ENCODE measurements at regions not wholly inside any gene's neighbourhood (a gene's known extent, or its start where the extent isn't known, plus 50 kb on each side); places are given as distances from the start of the nearest gene placed in this dataset.

- no peak for DNase-seq
- Histone ChIP-seq H3K36me3 (no peaks in the 10 kb centered on the region), H3K9me3 (no peaks in the 10 kb centered on the region), H3K4me1 (no peaks in the 10 kb centered on the region), H3K27me3 (no peaks in the 10 kb centered on the region), H3K4me3 (no peak overlapping the region), H3K27ac (no peak overlapping the region)
- no peak for TF ChIP-seq POLR2A (IDR thresholded peaks at IDR 0.05)
- no peak for TF ChIP-seq CTCF (IDR thresholded peaks at IDR 0.05)
Measured at GRCh38 chr17:34769049-34769448, 189.7 kb downstream of the TMEM132E start.

- Histone ChIP-seq H3K4me3 (no peak overlapping the region), H3K27ac (no peak overlapping the region), H3K27me3 (no peaks in the 10 kb centered on the region), H3K36me3 (no peaks in the 10 kb centered on the region), H3K4me1 (no peaks in the 10 kb centered on the region), H3K9me3 (no peaks in the 10 kb centered on the region)
- no peak for DNase-seq
- no peak for TF ChIP-seq POLR2A (IDR thresholded peaks at IDR 0.05)
- TF ChIP-seq CTCF (IDR thresholded peaks at IDR 0.05): no peak
Measured at GRCh38 chr17:34765291-34765690, 185.9 kb downstream of the TMEM132E start.

- DNase-seq: no peak
- H3K27ac ChIP-seq: no peak overlapping the region
- H3K27me3 ChIP-seq: no peaks in the 10 kb centered on the region
- H3K36me3 ChIP-seq: no peaks in the 10 kb centered on the region
- TF ChIP-seq POLR2A (IDR thresholded peaks at IDR 0.05) (no peak), CTCF (IDR thresholded peaks at IDR 0.05) (no peak)
- no peaks in the 10 kb centered on the region for H3K4me1 ChIP-seq
- no peak overlapping the region for H3K4me3 ChIP-seq
- H3K9me3 ChIP-seq: no peaks in the 10 kb centered on the region
Measured at GRCh38 chr17:34764716-34765115, 185.3 kb downstream of the TMEM132E start.

- no peak overlapping the region for H3K4me3 ChIP-seq
- no peaks in the 10 kb centered on the region for H3K4me1 ChIP-seq
- no peaks in the 10 kb centered on the region for H3K9me3 ChIP-seq
- no peak for TF ChIP-seq CTCF (IDR thresholded peaks at IDR 0.05)
- no peak for TF ChIP-seq POLR2A (IDR thresholded peaks at IDR 0.05)
- no peak for DNase-seq
- no peaks in the 10 kb centered on the region for H3K36me3 ChIP-seq
- no peak overlapping the region for H3K27ac ChIP-seq
- no peaks in the 10 kb centered on the region for H3K27me3 ChIP-seq
Measured at GRCh38 chr17:34763728-34764665, 184.6 kb downstream of the TMEM132E start.

GRCh38 chr17:34762078-34762477, 182.7 kb downstream of the TMEM132E start:
- H3K4me3 ChIP-seq: no peak overlapping the region
- DNase-seq: no peak
- TF ChIP-seq CTCF (IDR thresholded peaks at IDR 0.05) (no peak), POLR2A (IDR thresholded peaks at IDR 0.05) (no peak)
- no peaks in the 10 kb centered on the region for H3K4me1 ChIP-seq
- H3K27ac ChIP-seq: no peak overlapping the region
- H3K27me3 ChIP-seq: no peaks in the 10 kb centered on the region
- H3K36me3 ChIP-seq: no peaks in the 10 kb centered on the region
- no peaks in the 10 kb centered on the region for H3K9me3 ChIP-seq
